SH-SY5Y (cell line): ENCODE measurements at regions not wholly inside any gene's neighbourhood (a gene's known extent, or its start where the extent isn't known, plus 50 kb on each side); places are given as distances from the start of the nearest gene placed in this dataset.

Experiments used
- GATA2 ChIP-seq: IDR thresholded peaks from 2 replicates; pipeline ENCODE4 v1.6.1; 2011; ENCODE audit warnings: mild to moderate bottlenecking, low read depth, low read length
- GATA3 ChIP-seq: IDR thresholded peaks from 2 replicates; pipeline ENCODE4 v1.6.1; 2011; ENCODE audit warnings: low read depth, mild to moderate bottlenecking, low read length, moderate library complexity

DNA sequence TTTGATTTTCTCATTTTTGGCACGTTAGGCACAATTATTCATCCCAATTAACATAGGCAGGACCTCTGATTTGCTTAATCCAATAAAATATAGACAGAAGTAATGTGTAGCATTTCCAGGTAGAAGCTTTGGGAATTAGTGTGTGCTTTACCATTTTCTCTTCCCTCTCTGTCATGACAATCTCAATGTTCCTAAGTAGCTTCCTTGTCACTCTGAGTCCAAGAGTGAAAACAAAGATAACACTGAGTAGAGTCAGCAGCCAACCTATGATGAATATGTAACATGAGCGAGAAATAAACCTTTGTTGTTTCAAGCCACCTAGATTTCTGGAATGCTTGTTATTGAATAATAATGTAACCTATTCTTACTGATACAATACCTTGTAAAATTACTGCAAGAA, 283.8 kb downstream of the OMA1 start:
- TF ChIP-seq GATA2 = no peak
- no peak for TF ChIP-seq GATA3
